HG02852 (cell line): ENCODE measurements at regions not wholly inside any gene's neighbourhood (a gene's known extent, or its start where the extent isn't known, plus 50 kb on each side); places are given as distances from the start of the nearest gene placed in this dataset.
"Not testable (repeated sequence)": the region's sequence is repeated elsewhere in the genome, so short reads cannot be mapped to it uniquely, and the experiment has no call there.

Experiments used
- ATAC-seq: cut with Tn5 transposase; IDR thresholded peaks from one replicate; pipeline ENCODE4 v1.9.1; 2021; ENCODE audit warnings: mild to moderate bottlenecking, moderate library complexity; ENCODE audit not compliant: unreplicated experiment

DNA sequence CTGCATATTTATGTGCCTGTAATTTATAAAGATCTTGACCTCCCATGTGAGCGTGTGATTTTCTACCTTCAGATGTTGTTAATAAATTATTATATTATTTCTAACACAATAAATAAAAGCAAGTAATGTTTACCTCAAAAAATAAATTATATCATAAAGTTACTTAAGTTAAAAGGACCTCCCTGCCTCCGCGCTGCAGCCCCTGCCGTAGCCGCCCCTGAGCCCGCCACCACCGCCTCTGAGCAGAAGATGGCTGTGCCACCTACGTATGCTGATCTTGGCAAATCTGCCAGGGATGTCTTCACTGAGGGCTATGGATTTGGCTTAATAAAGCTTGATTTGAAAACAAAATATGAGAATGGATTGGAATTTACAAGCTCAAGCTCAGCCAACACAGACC is 119.6 kb upstream of the BRWD3 start:
- ATAC-seq, result no peak

DNA sequence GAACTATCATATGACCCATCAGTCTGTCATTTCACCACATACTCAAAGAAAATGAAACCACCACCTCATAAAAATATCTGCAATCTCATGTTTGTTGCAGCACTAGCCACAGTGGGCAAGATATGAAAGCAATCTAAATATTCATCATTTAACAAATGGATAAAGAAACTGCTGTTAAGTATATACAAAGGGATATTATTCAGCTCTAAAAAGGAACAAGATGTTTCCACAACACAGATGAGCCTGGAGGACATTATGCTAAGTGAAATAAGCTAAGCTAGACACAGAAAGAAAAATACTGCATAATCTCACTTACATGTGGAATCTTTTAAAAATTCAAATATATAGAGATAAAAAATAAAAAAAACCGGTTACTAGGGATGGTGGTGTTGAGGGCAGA is 108.2 kb upstream of the BRWD3 start:
- ATAC-seq, result no peak

DNA sequence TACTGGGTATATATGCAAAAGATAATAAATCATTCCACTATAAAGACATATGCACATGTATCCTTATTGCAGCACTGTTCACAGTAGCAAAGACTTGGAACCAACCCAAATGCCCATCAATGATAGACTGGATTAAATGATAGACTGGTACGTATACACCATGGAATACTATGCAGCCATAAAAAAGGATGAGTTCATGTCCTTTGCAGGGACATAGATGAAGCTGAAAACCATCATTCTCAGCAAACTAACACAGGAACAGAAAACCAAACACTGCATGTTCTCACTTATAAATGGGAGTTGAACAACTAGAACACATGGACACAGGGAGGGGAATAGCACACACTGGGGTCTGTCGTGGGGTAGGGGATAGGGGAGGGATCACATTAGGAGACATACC is 102.7 kb upstream of the BRWD3 start:
- not testable (repeated sequence) for ATAC-seq

GRCh38 chrX:80879916-80880315 is 70.2 kb upstream of the BRWD3 start:
- no peak for ATAC-seq

- no peak for ATAC-seq
Measured at GRCh38 chrX:80879143-80879542, 69.5 kb upstream of the BRWD3 start.

DNA sequence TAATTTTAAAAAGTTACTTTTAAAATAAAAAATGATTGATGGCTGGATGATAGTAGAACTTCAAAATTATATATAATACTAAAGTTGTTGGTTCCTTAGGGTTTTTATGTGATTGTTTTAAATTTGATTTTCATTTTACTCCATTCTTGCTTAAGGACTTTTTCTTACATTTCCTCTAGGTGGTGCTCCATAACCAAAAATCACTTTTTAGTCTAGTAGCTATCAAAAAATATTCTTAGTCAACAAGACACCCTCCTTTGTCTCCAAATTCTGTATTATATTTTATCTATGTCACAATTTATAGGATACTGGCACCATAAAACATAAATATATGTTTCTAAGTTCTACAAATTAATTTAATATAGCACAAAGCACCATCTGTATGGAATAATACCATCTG is 67.2 kb upstream of the BRWD3 start:
- ATAC-seq, result peak; percentile 50
